PFSK-1 (cell line): ENCODE measurements at regions not wholly inside any gene's neighbourhood (a gene's known extent, or its start where the extent isn't known, plus 50 kb on each side); places are given as distances from the start of the nearest gene placed in this dataset.

ENCODE experiments used
- FOXP2 ChIP-seq: optimal IDR thresholded peaks from 2 replicates; pipeline ENCODE3; 2011; ENCODE audit warnings: borderline replicate concordance, control low read depth, inconsistent platforms; ENCODE audit not compliant: insufficient read depth; ENCODE audit errors: extremely low read length, extremely low read depth
- POLR2AphosphoS5 ChIP-seq: IDR thresholded peaks from 2 replicates; pipeline ENCODE4 v1.6.1; 2012; ENCODE audit warnings: low read depth, mild to moderate bottlenecking, control low read depth, low read length, moderate library complexity
- SIN3A ChIP-seq: IDR thresholded peaks from 2 replicates; pipeline ENCODE4 v1.6.1; 2012; ENCODE audit warnings: mild to moderate bottlenecking, low read length, moderate library complexity, borderline replicate concordance; ENCODE audit not compliant: insufficient read depth
- TAF1 ChIP-seq: IDR thresholded peaks from 2 replicates; pipeline ENCODE4 v1.6.1; 2012; ENCODE audit warnings: low read length, control low read depth, borderline replicate concordance; ENCODE audit not compliant: insufficient read depth
- TF ChIP-seq, protein P1 (sequence below), 2 experiments: IDR thresholded peaks; 2 replicates each; pipeline versions ENCODE4 v1.6.1 to v1.8.0; 2011 to 2012; ENCODE audit warnings: low read depth in 2 of 2, low read length in 2 of 2, control low read depth in 1 of 2, inconsistent platforms in 1 of 2, mild to moderate bottlenecking in 1 of 2, moderate library complexity in 1 of 2; ENCODE audit not compliant: insufficient read depth in 1 of 2

DNA sequence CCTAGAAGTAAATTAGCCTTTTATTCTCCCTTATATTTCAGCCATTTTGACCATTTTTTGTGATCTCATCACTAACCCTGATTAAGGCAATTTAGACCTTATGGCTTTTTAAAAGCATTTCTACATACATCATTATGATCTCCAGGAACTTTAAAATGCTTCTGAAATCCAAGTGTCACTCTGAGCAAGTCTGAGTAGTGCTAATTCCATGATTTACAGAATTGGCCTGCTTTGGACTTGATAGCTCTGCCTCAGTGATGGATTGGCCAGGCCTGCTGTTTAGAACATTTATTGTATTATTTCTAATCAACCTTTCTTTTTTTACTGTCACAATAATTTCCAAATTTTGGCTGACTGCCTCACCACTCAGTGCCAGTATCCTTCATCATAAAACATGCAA lies 116.4 kb downstream of the KCNA4 start:
- TF ChIP-seq TAF1: no peak
- TF ChIP-seq POLR2AphosphoS5: no peak
- TF ChIP-seq SIN3A: no peak
- TF ChIP-seq FOXP2: no peak
- TF ChIP-seq, protein P1, sequence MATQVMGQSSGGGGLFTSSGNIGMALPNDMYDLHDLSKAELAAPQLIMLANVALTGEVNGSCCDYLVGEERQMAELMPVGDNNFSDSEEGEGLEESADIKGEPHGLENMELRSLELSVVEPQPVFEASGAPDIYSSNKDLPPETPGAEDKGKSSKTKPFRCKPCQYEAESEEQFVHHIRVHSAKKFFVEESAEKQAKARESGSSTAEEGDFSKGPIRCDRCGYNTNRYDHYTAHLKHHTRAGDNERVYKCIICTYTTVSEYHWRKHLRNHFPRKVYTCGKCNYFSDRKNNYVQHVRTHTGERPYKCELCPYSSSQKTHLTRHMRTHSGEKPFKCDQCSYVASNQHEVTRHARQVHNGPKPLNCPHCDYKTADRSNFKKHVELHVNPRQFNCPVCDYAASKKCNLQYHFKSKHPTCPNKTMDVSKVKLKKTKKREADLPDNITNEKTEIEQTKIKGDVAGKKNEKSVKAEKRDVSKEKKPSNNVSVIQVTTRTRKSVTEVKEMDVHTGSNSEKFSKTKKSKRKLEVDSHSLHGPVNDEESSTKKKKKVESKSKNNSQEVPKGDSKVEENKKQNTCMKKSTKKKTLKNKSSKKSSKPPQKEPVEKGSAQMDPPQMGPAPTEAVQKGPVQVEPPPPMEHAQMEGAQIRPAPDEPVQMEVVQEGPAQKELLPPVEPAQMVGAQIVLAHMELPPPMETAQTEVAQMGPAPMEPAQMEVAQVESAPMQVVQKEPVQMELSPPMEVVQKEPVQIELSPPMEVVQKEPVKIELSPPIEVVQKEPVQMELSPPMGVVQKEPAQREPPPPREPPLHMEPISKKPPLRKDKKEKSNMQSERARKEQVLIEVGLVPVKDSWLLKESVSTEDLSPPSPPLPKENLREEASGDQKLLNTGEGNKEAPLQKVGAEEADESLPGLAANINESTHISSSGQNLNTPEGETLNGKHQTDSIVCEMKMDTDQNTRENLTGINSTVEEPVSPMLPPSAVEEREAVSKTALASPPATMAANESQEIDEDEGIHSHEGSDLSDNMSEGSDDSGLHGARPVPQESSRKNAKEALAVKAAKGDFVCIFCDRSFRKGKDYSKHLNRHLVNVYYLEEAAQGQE (IDR thresholded peaks at IDR 0.05; ENCODE audit: insufficient read depth in 1 of 2, low read depth in 2 of 2, low read length in 2 of 2): no peak

DNA sequence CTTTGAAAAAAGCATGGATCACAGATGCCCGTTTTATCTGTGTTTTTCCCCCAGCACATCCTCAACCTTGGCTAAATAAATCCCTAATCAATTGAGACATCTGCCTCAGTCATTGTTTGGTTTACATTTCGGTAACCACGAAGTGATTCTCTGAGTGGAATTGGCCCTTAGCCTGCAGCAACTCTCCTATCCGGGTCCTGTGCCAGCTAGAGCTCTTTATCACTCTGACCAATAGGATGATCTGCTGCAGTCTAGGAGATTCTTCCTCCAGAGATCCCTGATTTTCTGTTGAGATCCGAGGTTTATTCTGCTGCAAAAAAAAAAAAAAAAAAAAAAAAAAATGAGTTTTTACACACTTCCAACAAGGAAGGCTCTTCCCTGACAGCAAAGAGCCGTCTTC lies 137.3 kb downstream of the KCNA4 start:
- no peak for TF ChIP-seq FOXP2
- no peak for TF ChIP-seq TAF1
- TF ChIP-seq POLR2AphosphoS5: no peak

DNA sequence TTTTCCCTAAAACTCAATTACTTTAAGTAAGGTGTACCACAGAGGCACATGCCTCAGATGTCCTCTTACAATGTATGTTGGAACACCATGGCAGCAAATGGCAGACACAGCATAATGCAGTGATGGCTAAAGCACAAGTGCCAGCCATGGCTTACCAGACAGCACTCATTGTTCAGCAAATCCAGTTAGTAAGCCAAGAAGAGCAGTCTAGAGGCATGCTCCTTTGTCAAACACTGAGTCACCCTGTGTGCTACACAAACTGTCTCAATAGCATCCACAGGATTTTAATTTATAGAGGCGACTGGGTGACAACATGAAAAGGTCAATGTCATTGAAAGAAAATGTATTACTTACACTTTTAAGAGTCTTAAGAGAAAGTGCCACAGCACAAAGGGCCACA lies 140.6 kb downstream of the KCNA4 start:
- TF ChIP-seq SIN3A: no peak
- TF ChIP-seq POLR2AphosphoS5: no peak
- no peak for TF ChIP-seq TAF1
- TF ChIP-seq, protein P1 (IDR thresholded peaks at IDR 0.05; ENCODE audit: insufficient read depth in 1 of 2, low read depth in 2 of 2, low read length in 2 of 2): no peak
- TF ChIP-seq FOXP2: no peak

DNA sequence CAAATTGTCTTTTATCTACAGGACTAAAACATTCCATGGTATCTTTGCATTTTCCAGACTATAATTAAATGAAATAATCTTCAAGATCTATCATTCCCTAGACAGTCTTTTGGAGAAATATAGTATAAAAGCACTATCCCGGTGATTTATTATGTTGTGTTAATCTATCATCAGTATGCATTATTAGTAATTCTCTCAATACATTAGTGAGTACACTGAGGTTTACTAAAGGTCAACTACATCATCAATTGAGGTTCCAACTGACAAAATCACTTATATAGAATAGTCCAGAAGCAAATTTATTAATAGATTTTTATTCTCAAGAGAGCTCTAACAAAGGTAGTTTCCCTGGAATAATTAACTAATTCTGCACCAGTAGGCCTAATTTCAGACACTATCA lies 169.6 kb downstream of the KCNA4 start:
- TF ChIP-seq FOXP2 (no peak), SIN3A (no peak)

DNA sequence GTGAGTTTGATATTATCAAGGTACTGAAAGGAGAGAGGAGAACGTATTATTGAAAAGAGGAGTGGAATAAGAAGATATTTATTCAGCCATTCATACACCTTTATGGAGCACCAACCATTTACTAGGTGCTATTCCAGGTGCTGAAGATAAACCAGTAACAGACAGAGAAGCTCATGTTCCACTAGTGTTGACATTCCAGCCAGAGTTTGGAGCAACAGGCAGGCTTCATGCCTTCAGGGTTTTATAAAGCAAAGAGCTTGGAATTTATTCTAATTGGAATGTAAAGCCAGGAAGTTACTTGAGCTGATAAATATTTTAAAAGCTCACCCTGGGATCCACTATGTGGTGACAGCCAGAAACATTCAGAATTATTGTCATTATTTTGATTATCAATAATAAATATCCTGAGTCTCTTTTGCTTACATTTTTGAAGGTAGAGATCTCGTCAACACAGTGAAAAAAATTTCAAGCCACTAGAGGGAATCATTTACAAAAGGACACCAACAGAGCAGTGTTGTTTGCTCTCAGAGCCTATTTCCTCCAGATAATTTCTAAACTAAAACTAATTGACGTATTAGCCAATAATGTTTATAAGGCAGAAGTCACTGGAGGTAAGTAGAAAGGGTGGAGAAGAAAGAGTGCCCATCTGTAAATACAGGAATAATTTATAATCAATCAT lies 172.0 kb downstream of the KCNA4 start:
- TF ChIP-seq TAF1 (no peak), SIN3A (no peak), POLR2AphosphoS5 (no peak), FOXP2 (no peak)
- TF ChIP-seq, protein P1 (IDR thresholded peaks at IDR 0.05; ENCODE audit: insufficient read depth in 1 of 2, low read depth in 2 of 2, low read length in 2 of 2): no peak

DNA sequence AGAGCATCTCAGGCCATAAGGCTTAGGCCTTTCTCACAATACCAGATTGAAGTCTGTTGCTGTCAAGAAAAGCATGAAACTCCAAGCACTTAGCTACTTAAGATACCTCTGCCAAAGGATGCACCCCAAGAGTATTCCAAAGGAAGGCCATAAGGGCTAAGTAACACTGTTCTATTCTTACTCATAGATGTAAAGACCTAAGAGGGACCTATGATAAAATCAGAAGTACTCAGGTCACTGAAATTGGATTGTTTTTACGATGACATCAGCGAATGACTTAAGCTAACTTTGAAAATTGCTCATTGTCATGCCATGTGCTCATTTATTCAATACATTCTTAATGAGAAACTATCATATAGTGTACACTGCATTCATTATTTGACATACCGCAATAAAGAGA lies 172.8 kb downstream of the KCNA4 start:
- TF ChIP-seq POLR2AphosphoS5 (no peak), SIN3A (no peak), FOXP2 (no peak), TAF1 (no peak)
- TF ChIP-seq, protein P1 (IDR thresholded peaks at IDR 0.05; ENCODE audit: insufficient read depth in 1 of 2, low read depth in 2 of 2, low read length in 2 of 2): no peak
